ENCODE measurements at regions not wholly inside any gene's neighbourhood (a gene's known extent, or its start where the extent isn't known, plus 50 kb on each side); places are given as distances from the start of the nearest gene placed in this dataset.

GRCh38 chr3:68290333-68290732 is 635.9 kb upstream of the SUCLG2 start:
- DNase-seq: no peak

GRCh38 chr3:68288085-68288484 is 633.7 kb upstream of the SUCLG2 start:
- DNase-seq: no peak

- no peak for DNase-seq
Measured at GRCh38 chr3:68287101-68287500, 632.7 kb upstream of the SUCLG2 start.

- DNase-seq: no peak
Measured at GRCh38 chr3:68274286-68274685, 619.9 kb upstream of the SUCLG2 start.

GRCh38 chr3:68271145-68271544 is 616.7 kb upstream of the SUCLG2 start:
- DNase-seq: no peak

GRCh38 chr3:68256635-68257223 is 602.3 kb upstream of the SUCLG2 start:
- peak in 1 of 2 donors; percentile 27 for DNase-seq

- DNase-seq: no peak
Measured at GRCh38 chr3:68249265-68249664, 594.9 kb upstream of the SUCLG2 start.

GRCh38 chr3:68242606-68243005 is 588.2 kb upstream of the SUCLG2 start:
- no peak for DNase-seq

- no peak for DNase-seq
Measured at GRCh38 chr3:68239542-68239941, 585.1 kb upstream of the SUCLG2 start.

GRCh38 chr3:68234076-68234780 is 579.8 kb upstream of the SUCLG2 start:
- DNase-seq: no peak

- DNase-seq: no peak
Measured at GRCh38 chr3:68228856-68229255, 574.4 kb upstream of the SUCLG2 start.

- no peak for DNase-seq
Measured at GRCh38 chr3:68220832-68221231, 566.4 kb upstream of the SUCLG2 start.

GRCh38 chr3:68211637-68212036 is 557.2 kb upstream of the SUCLG2 start:
- DNase-seq: no peak

GRCh38 chr3:68210635-68211034 is 556.2 kb upstream of the SUCLG2 start:
- no peak for DNase-seq

GRCh38 chr3:68207327-68207726 is 552.9 kb upstream of the SUCLG2 start:
- DNase-seq: no peak

GRCh38 chr3:68206524-68207117 is 552.2 kb upstream of the SUCLG2 start:
- no peak for DNase-seq

- DNase-seq: no peak
Measured at GRCh38 chr3:68186733-68187132, 532.3 kb upstream of the SUCLG2 start.

- DNase-seq: no peak
Measured at GRCh38 chr3:68176600-68176999, 522.2 kb upstream of the SUCLG2 start.

- no peak for DNase-seq
Measured at GRCh38 chr3:68173012-68173634, 518.7 kb upstream of the SUCLG2 start.

- DNase-seq: no peak
Measured at GRCh38 chr3:68172039-68172438, 517.6 kb upstream of the SUCLG2 start.

GRCh38 chr3:68163968-68164367 is 509.6 kb upstream of the SUCLG2 start:
- DNase-seq: no peak

- no peak for DNase-seq
Measured at GRCh38 chr3:68163062-68163461, 508.6 kb upstream of the SUCLG2 start.

- no peak for DNase-seq
Measured at GRCh38 chr3:68162644-68163043, 508.2 kb upstream of the SUCLG2 start.

GRCh38 chr3:68151359-68151758 is 496.9 kb upstream of the SUCLG2 start:
- no peak for DNase-seq

Data from CD4-positive, alpha-beta T cell treated with Interferon alpha-2 for 1 hour (primary cell).